Right lobe of liver (tissue), 6 donors: ENCODE measurements at regions not wholly inside any gene's neighbourhood (a gene's known extent, or its start where the extent isn't known, plus 50 kb on each side); places are given as distances from the start of the nearest gene placed in this dataset.

Experiments
- ATAC-seq, 4 donors: fragments of 200-7000 bp; cut with Tn5 transposase; one replicate each; pipeline ENCODE4 v1.9.1; 2020; ENCODE audit warnings: mild to moderate bottlenecking in 4 of 4, moderate library complexity in 4 of 4
- DNase-seq, 3 donors: peaks; one replicate each; pipeline ENCODE4 v3.0.0-alpha.2; 2020
- H3K27ac ChIP-seq, 3 donors: fragments of 200-600 bp; one replicate each; pipeline ENCODE4 v1.8.0; 2022
- H3K27me3 ChIP-seq, 2 donors: fragments of 200-600 bp; one replicate each; pipeline ENCODE4 v1.8.0; 2022
- H3K36me3 ChIP-seq, 4 donors: fragments of 200-600 bp; sonication (generic) in 1 of 4; one replicate each; pipeline versions ENCODE4 v1.5.1 to v1.8.0; 2017 to 2022; ENCODE audit warnings: control low read depth in 1 of 4
- H3K4me1 ChIP-seq, 4 donors: fragments of 200-600 bp; sonication (generic) in 1 of 4; one replicate each; pipeline versions ENCODE4 v1.5.1 to v1.8.0; 2017 to 2022; ENCODE audit warnings: control low read depth in 1 of 4
- H3K4me3 ChIP-seq, 3 donors: fragments of 200-600 bp; one replicate each; pipeline ENCODE4 v1.8.0; 2022
- H3K9me3 ChIP-seq, 4 donors: fragments of 200-600 bp; sonication (generic) in 1 of 4; one replicate each; pipeline versions ENCODE4 v1.5.1 to v1.8.0; 2017 to 2022; ENCODE audit warnings: control low read depth in 1 of 4
- CTCF ChIP-seq, 4 donors: fragments of 200-600 bp in 3 of 4; fragments of 450-650 bp in 1 of 4; IDR thresholded peaks; one replicate each; pipeline versions ENCODE4 v1.5.1 to v1.8.0; 2016 to 2022; ENCODE audit warnings: antibody characterized with exemption in 4 of 4, mild to moderate bottlenecking in 2 of 4
- POLR2A ChIP-seq: fragments of 450-650 bp; IDR thresholded peaks from one replicate; pipeline ENCODE4 v1.6.1; 2017; ENCODE audit warnings: antibody characterized with exemption, mild to moderate bottlenecking
- WGBS: methylation state at CpG from one replicate; pipeline ENCODE4 v1.1.6; 2018; ENCODE audit warnings: low coverage, low lambda C conversion rate; ENCODE audit not compliant: insufficient coverage; ENCODE audit errors: missing lambda C conversion rate; 5-methylcytosine and 5-hydroxymethylcytosine counted together
- intact Hi-C, 2 donors: fragments of 100-400 bp; cut with DNase I; formaldehyde crosslinking; loops; one replicate each; pipeline versions ENCODE4 v1.11.2 to v1.14.1; 2022
- donor health status: DM: no; HTN: yes; CAD: no.
- donor health status: DM: no; HTN: no; CAD: no.
- donor health status: DM: no; HTN: no; CAD: no.
- donor health status: DM: no; HTN: yes; CAD: no.
- donor health status: DM: no; HTN: yes; CAD: no.

GRCh38 chrX:149372866-149373265 is 132.2 kb downstream of the IDS start:
- H3K36me3 ChIP-seq = no peaks in the 10 kb centered on the region
- no peak overlapping the region for H3K4me3 ChIP-seq
- DNase-seq = no peak
- no peaks in the 10 kb centered on the region for H3K4me1 ChIP-seq
- H3K9me3 ChIP-seq = no peaks in the 10 kb centered on the region
- 25% methylated on average over 2 of the region's 2 CpGs for WGBS
- H3K27me3 ChIP-seq = no peaks in the 10 kb centered on the region
- no peak for ATAC-seq
- no peak for TF ChIP-seq POLR2A
- no peak for TF ChIP-seq CTCF (IDR thresholded peaks at IDR 0.05)
- no peak overlapping the region for H3K27ac ChIP-seq
- intact Hi-C loops = no loop called here

GRCh38 chrX:149371986-149372385 is 133.1 kb downstream of the IDS start:
- ATAC-seq (no peak), DNase-seq (no peak)
- no peaks in the 10 kb centered on the region for H3K27me3 ChIP-seq
- WGBS = 5% methylated on average over 3 of the region's 3 CpGs
- H3K4me3 ChIP-seq = no peak overlapping the region
- no peak for TF ChIP-seq CTCF (IDR thresholded peaks at IDR 0.05)
- TF ChIP-seq POLR2A = no peak
- H3K36me3 ChIP-seq = no peaks in the 10 kb centered on the region
- H3K9me3 ChIP-seq = no peaks in the 10 kb centered on the region
- no peak overlapping the region for H3K27ac ChIP-seq
- intact Hi-C loops = no loop called here
- H3K4me1 ChIP-seq = no peaks in the 10 kb centered on the region

GRCh38 chrX:149370097-149370496 is 135.0 kb downstream of the IDS start:
- intact Hi-C loops = no loop called here
- H3K27me3 ChIP-seq = no peaks in the 10 kb centered on the region
- no peak overlapping the region for H3K27ac ChIP-seq
- ATAC-seq = no peak
- H3K9me3 ChIP-seq = no peaks in the 10 kb centered on the region
- TF ChIP-seq POLR2A (no peak), CTCF (IDR thresholded peaks at IDR 0.05) (no peak)
- H3K4me1 ChIP-seq = no peaks in the 10 kb centered on the region
- H3K36me3 ChIP-seq = no peaks in the 10 kb centered on the region
- no peak overlapping the region for H3K4me3 ChIP-seq
- 70% methylated on average over 6 of the region's 6 CpGs for WGBS
- DNase-seq = no peak

GRCh38 chrX:149365552-149365951 is 139.6 kb downstream of the IDS start:
- Histone ChIP-seq H3K4me1 (no peaks in the 10 kb centered on the region), H3K27me3 (no peaks in the 10 kb centered on the region), H3K27ac (no peak overlapping the region), H3K9me3 (no peaks in the 10 kb centered on the region), H3K4me3 (no peak overlapping the region), H3K36me3 (no peaks in the 10 kb centered on the region)
- intact Hi-C loops = no loop called here
- DNase-seq (no peak), ATAC-seq (no peak)
- TF ChIP-seq CTCF (IDR thresholded peaks at IDR 0.05) = no peak
- no peak for TF ChIP-seq POLR2A

GRCh38 chrX:149365061-149365460 is 140.0 kb downstream of the IDS start:
- intact Hi-C loops = no loop called here
- Histone ChIP-seq H3K36me3 (no peaks in the 10 kb centered on the region), H3K27me3 (no peaks in the 10 kb centered on the region), H3K9me3 (no peaks in the 10 kb centered on the region), H3K4me1 (no peaks in the 10 kb centered on the region), H3K4me3 (no peak overlapping the region), H3K27ac (no peak overlapping the region)
- ATAC-seq (no peak), DNase-seq (no peak)
- WGBS = 28% methylated on average over 1 of the region's 1 CpG
- TF ChIP-seq POLR2A = no peak
- TF ChIP-seq CTCF (IDR thresholded peaks at IDR 0.05) = no peak
